CD14-positive monocyte (primary cell): ENCODE measurements at regions not wholly inside any gene's neighbourhood (a gene's known extent, or its start where the extent isn't known, plus 50 kb on each side); places are given as distances from the start of the nearest gene placed in this dataset.

Source experiments
- DNase-seq, 3 donors: peaks; one replicate each; pipeline ENCODE4 v3.0.0-alpha.2; 2011 to 2022
- H2AFZ ChIP-seq: 2 replicates; pipeline ENCODE4 v1.6.0; 2012; ENCODE audit warnings: mild to moderate bottlenecking, low read depth, low read length, inconsistent platforms; ENCODE audit not compliant: insufficient read depth, poor library complexity, severe bottlenecking
- H3K27ac ChIP-seq, 2 donors: 1 replicate in 1 of 2; 2 replicates in 1 of 2; pipeline ENCODE4 v1.5.1; 2012 to 2013; ENCODE audit warnings: low read length in 2 of 2, control low read depth in 1 of 2, inconsistent platforms in 1 of 2, low read depth in 1 of 2, mild to moderate bottlenecking in 1 of 2
- H3K27me3 ChIP-seq, 2 donors: one replicate each; pipeline versions ENCODE4 v1.6.0 to v1.6.1; 2011 to 2013; ENCODE audit warnings: low read length in 2 of 2; ENCODE audit not compliant: control insufficient read depth in 2 of 2, insufficient read depth in 2 of 2
- H3K36me3 ChIP-seq, 2 donors: replicated peaks in 1 of 2; 1 replicate in 1 of 2; 2 replicates in 1 of 2; pipeline versions ENCODE4 v1.5.1 to v1.6.1; 2012 to 2013; ENCODE audit warnings: low read length in 2 of 2, control low read depth in 1 of 2, inconsistent platforms in 1 of 2, mild to moderate bottlenecking in 1 of 2; ENCODE audit not compliant: insufficient read depth in 2 of 2, control insufficient read depth in 1 of 2
- H3K4me1 ChIP-seq, 2 donors: 1 replicate in 1 of 2; 2 replicates in 1 of 2; pipeline versions ENCODE4 v1.5.1 to v1.6.1; 2012 to 2013; ENCODE audit warnings: low read length in 2 of 2, control low read depth in 1 of 2, inconsistent platforms in 1 of 2, mild to moderate bottlenecking in 1 of 2, moderate library complexity in 1 of 2; ENCODE audit not compliant: insufficient read depth in 2 of 2, control insufficient read depth in 1 of 2
- H3K4me2 ChIP-seq: replicated peaks from 2 replicates; pipeline ENCODE3; 2012; ENCODE audit warnings: low read length, moderate library complexity, mild to moderate bottlenecking; ENCODE audit not compliant: poor library complexity, severe bottlenecking; ENCODE audit errors: extremely low read depth
- H3K4me3 ChIP-seq, 3 experiments: fragments of 200-600 bp in 1 of 3; sonication (generic) in 1 of 3; replicated peaks in 1 of 3; 1 replicate in 2 of 3; 2 replicates in 1 of 3; pipeline ENCODE4 v1.5.1; 2011 to 2013; ENCODE audit warnings: low read length in 3 of 3, mild to moderate bottlenecking in 3 of 3, control low read depth in 2 of 3, low read depth in 2 of 3, inconsistent platforms in 1 of 3, moderate library complexity in 1 of 3
- H3K79me2 ChIP-seq: 2 replicates; pipeline ENCODE4 v1.6.0; 2012; ENCODE audit warnings: mild to moderate bottlenecking, control low read depth, inconsistent platforms, low read length, moderate library complexity; ENCODE audit not compliant: insufficient read depth
- H3K9ac ChIP-seq: 2 replicates; pipeline ENCODE4 v1.6.0; 2017; ENCODE audit warnings: low read length, mild to moderate bottlenecking; ENCODE audit not compliant: insufficient read depth, poor library complexity, severe bottlenecking
- H3K9me3 ChIP-seq, 2 donors: replicated peaks in 1 of 2; 1 replicate in 1 of 2; 2 replicates in 1 of 2; pipeline versions ENCODE4 v1.5.1 to v1.6.1; 2012 to 2013; ENCODE audit warnings: low read length in 2 of 2, control low read depth in 1 of 2; ENCODE audit not compliant: control insufficient read depth in 1 of 2, insufficient read depth in 1 of 2
- H4K20me1 ChIP-seq: 2 replicates; pipeline ENCODE4 v1.6.0; 2012; ENCODE audit warnings: mild to moderate bottlenecking, low read length, control low read depth, moderate library complexity; ENCODE audit not compliant: insufficient read depth
- H3K27ac Mint-ChIP-seq, 7 donors: one replicate each; pipeline ENCODE4 v1.8.0; 2020; ENCODE audit warnings: mild to moderate bottlenecking in 7 of 7, mixed read lengths in 7 of 7, moderate library complexity in 6 of 7, inconsistent platforms in 2 of 7
- H3K27me3 Mint-ChIP-seq, 3 donors: one replicate each; pipeline ENCODE4 v1.8.0; 2021 to 2022; ENCODE audit warnings: low read depth in 3 of 3, mild to moderate bottlenecking in 3 of 3, mixed read lengths in 3 of 3, moderate library complexity in 3 of 3, inconsistent platforms in 1 of 3
- H3K36me3 Mint-ChIP-seq, 2 donors: one replicate each; pipeline ENCODE4 v1.8.0; 2020; ENCODE audit warnings: mixed read lengths in 2 of 2, inconsistent platforms in 1 of 2, mild to moderate bottlenecking in 1 of 2
- H3K4me1 Mint-ChIP-seq: one replicate; pipeline ENCODE4 v1.8.0; 2020; ENCODE audit warnings: mild to moderate bottlenecking, mixed read lengths
- H3K4me3 Mint-ChIP-seq, 2 donors: one replicate each; pipeline ENCODE4 v1.8.0; 2020; ENCODE audit warnings: mild to moderate bottlenecking in 2 of 2, mixed read lengths in 2 of 2, moderate library complexity in 1 of 2
- H3K9me3 Mint-ChIP-seq, 7 donors: one replicate each; pipeline ENCODE4 v1.8.0; 2020 to 2022; ENCODE audit warnings: mixed read lengths in 7 of 7, mild to moderate bottlenecking in 6 of 7, moderate library complexity in 6 of 7, inconsistent platforms in 2 of 7
- CTCF ChIP-seq: fragments of 200-600 bp; IDR thresholded peaks from one replicate; pipeline ENCODE4 v1.8.0; 2022; ENCODE audit warnings: antibody characterized with exemption, mild to moderate bottlenecking
- WGBS: methylation state at CpG from one replicate; pipeline ENCODE4 v1.1.5; 2013; ENCODE audit warnings: missing lambda C conversion rate; ENCODE audit not compliant: insufficient coverage; 5-methylcytosine and 5-hydroxymethylcytosine counted together
- intact Hi-C, 2 donors: fragments of 100-400 bp; cut with micrococcal nuclease; formaldehyde crosslinking; loops; one replicate each; pipeline versions ENCODE4 v1.15.0 to v1.15.1; 2023

GRCh38 chr22:44403602-44404329 is 91.0 kb upstream of the SHISAL1 start:
- no peak for TF ChIP-seq CTCF
- Histone ChIP-seq H3K4me3 (no peak overlapping the region), H3K4me2 (no peak overlapping the region)

GRCh38 chr22:44403166-44403565 is 90.4 kb upstream of the SHISAL1 start:
- no peaks in the 10 kb centered on the region for H3K9me3 Mint-ChIP-seq
- no peaks in the 10 kb centered on the region for H3K36me3 Mint-ChIP-seq
- H3K4me3 ChIP-seq, result no peak overlapping the region
- TF ChIP-seq CTCF, result no peak
- no peak overlapping the region for H3K4me2 ChIP-seq
- no peak overlapping the region for H3K9ac ChIP-seq
- no peaks in the 10 kb centered on the region for H3K4me1 Mint-ChIP-seq
- no peaks in the 10 kb centered on the region for H3K79me2 ChIP-seq
- no peaks in the 10 kb centered on the region for H3K36me3 ChIP-seq
- no peak overlapping the region for H3K27ac Mint-ChIP-seq
- H4K20me1 ChIP-seq, result no peaks in the 10 kb centered on the region
- no peaks in the 10 kb centered on the region for H3K9me3 ChIP-seq
- H3K27ac ChIP-seq, result no peak overlapping the region
- H3K4me1 ChIP-seq, result no peaks in the 10 kb centered on the region
- peaks cover 2 to 4% (median 2%) of the 10 kb centered on the region in 3 donors for H3K27me3 Mint-ChIP-seq
- DNase-seq, result no peak
- no peak overlapping the region for H2AFZ ChIP-seq
- H3K27me3 ChIP-seq, result no peaks in the 10 kb centered on the region
- intact Hi-C loops, result no loop called here
- 95% methylated on average over 5 of the region's 5 CpGs for WGBS
- no peak overlapping the region for H3K4me3 Mint-ChIP-seq

More at GRCh38 chr22:44403602-44404329, 91.0 kb upstream of the SHISAL1 start:
- Mint-ChIP-seq H3K27me3 (peaks cover 2 to 4% (median 2%) of the 10 kb centered on the region in 3 donors), H3K4me1 (no peaks in the 10 kb centered on the region), H3K9me3 (no peaks in the 10 kb centered on the region), H3K4me3 (no peak overlapping the region), H3K36me3 (no peaks in the 10 kb centered on the region), H3K27ac (no peak overlapping the region)
- 87% methylated on average over 6 of the region's 10 CpGs for WGBS
- no peaks in the 10 kb centered on the region for H3K79me2 ChIP-seq
- no peaks in the 10 kb centered on the region for H3K9me3 ChIP-seq
- no peaks in the 10 kb centered on the region for H3K4me1 ChIP-seq
- no peak overlapping the region for H3K27ac ChIP-seq
- H4K20me1 ChIP-seq, result no peaks in the 10 kb centered on the region
- no peaks in the 10 kb centered on the region for H3K36me3 ChIP-seq
- H2AFZ ChIP-seq, result no peak overlapping the region
- DNase-seq, result no peak
- intact Hi-C loops, result no loop called here
- H3K27me3 ChIP-seq, result no peaks in the 10 kb centered on the region
- H3K9ac ChIP-seq, result no peak overlapping the region
